ENCODE measurements at regions not wholly inside any gene's neighbourhood (a gene's known extent, or its start where the extent isn't known, plus 50 kb on each side); places are given as distances from the start of the nearest gene placed in this dataset.

DNA sequence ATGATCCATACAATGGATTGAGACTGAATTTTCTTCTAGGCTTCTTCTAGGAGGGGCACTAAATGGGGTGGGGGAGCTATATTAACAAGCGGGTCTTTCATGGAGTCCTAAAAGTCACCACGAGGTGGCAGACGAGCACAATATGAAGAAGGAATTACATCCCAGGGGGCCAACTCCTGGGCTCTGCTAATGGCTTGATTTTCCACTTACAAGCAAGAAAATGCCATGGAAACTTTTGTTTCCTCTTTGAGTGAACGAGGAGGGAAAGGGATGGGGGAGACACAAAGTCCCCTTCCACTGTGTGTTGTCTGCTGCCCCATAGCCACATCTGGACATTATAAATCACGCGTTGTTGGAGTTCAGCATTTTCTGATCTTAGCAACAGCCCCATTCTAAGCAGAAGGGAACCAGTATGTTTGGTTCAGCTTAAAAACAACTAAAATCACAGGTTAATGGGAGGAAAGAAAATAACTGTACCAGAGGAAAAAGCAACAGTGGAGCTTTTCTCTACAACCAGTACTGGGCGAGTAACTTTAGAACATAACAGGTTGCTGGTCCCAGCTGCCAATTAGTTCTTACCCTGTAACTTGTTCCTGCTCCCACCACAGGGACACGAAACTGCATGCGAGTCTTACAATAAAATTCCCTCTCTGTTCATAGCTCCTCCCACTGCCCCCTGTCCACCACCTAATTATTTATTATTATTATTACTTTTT is 285.0 kb upstream of the PARD3B start:
- H3K4me3 ChIP-seq (ENCODE audit: low read length): no peak overlapping the region
- no peak for DNase-seq (ENCODE audit: low read depth)
- peak; percentile 75 for TF ChIP-seq CTCF (conservative IDR thresholded peaks at IDR 0.05; ENCODE audit: low read depth, low read length)

DNA sequence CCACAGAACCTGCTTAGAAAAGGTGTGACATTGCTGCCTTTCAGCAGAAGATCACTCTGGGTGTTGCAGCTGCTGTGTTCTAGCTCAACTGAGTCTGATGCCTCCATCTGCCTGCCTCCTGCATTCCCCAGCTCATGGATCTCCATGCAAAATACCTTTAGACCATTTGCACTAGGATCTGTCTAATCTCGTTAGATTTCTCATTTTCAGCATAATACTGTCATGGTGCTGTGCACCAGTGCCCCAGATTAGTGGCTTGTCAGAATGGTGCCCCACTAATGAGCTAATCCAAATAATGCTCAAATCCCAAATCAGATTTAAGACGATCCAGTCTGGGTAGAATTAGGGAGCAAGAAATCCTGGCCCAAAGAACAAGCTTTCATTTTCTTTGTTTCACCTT is 284.4 kb upstream of the PARD3B start:
- DNase-seq (ENCODE audit: low read depth): no peak
- TF ChIP-seq CTCF (conservative IDR thresholded peaks at IDR 0.05; ENCODE audit: low read depth, low read length): no peak
- no peak overlapping the region for H3K4me3 ChIP-seq (ENCODE audit: low read length)

- H3K4me3 ChIP-seq (ENCODE audit: low read length): no peak overlapping the region
- no peak for TF ChIP-seq CTCF (conservative IDR thresholded peaks at IDR 0.05; ENCODE audit: low read depth, low read length)
- no peak for DNase-seq (ENCODE audit: low read depth)
Measured at GRCh38 chr2:204261846-204262245, 283.4 kb upstream of the PARD3B start.

GRCh38 chr2:204264085-204264553 is 281.2 kb upstream of the PARD3B start:
- no peak overlapping the region for H3K4me3 ChIP-seq (ENCODE audit: low read length)
- DNase-seq (ENCODE audit: low read depth): no peak
- no peak for TF ChIP-seq CTCF (conservative IDR thresholded peaks at IDR 0.05; ENCODE audit: low read depth, low read length)

DNA sequence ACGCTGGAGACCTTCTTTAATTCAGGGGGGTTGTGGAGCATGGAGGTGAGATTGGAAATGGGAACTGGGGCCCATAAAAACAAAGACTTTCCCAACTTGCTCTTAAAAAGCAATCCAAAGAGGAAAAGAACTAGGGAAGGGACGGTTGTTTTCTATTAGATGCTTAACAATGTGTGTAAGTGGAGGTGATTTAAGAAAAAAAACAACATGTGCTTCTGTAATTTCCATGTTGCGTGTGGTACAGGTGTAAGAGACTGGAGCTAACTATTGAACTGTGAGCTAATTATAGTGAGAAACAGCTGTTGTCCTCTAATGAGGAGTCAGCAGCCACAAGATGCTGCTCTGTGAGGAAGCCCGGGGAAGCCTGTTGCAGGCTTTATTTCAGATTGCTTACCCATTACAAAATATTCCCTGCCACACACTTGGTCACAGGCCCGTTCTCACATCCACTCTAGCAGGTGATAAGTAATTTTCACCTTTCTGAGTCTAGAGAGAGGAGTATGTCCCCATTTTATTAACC is 280.6 kb upstream of the PARD3B start:
- DNase-seq (ENCODE audit: low read depth): no peak
- H3K4me3 ChIP-seq (ENCODE audit: low read length): no peak overlapping the region
- no peak for TF ChIP-seq CTCF (conservative IDR thresholded peaks at IDR 0.05; ENCODE audit: low read depth, low read length)

DNA sequence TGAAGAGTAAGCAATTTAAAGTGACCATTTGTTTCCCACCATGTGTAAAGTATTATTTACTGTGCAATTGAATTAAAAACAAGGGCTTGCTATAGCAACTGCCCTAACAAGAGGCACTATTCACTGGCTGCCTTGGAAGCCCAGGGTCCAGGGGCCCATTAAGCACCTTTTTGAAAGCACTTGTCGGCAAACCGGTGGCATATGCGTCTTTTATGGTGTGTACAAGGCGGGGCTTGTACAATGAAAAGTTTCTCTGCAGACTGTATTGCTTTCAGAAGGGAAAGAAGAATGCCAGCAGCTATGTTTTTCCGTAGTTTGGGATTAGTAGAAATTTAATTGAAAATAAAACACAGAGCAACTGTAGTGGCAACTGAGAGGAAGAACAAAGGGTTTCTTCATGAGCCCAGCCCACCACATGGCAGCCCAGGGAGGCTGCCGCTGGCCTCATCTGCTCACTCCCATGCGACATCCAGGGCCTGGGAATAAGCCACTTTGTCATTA is 279.5 kb upstream of the PARD3B start:
- TF ChIP-seq CTCF (conservative IDR thresholded peaks at IDR 0.05; ENCODE audit: low read depth, low read length): no peak
- no peak overlapping the region for H3K4me3 ChIP-seq (ENCODE audit: low read length)
- DNase-seq (ENCODE audit: low read depth): no peak

- no peak overlapping the region for H3K4me3 ChIP-seq (ENCODE audit: low read length)
- TF ChIP-seq CTCF (conservative IDR thresholded peaks at IDR 0.05; ENCODE audit: low read depth, low read length): peak; percentile 43
- no peak for DNase-seq (ENCODE audit: low read depth)
Measured at GRCh38 chr2:204268458-204268857, 276.8 kb upstream of the PARD3B start.

Data from retinal pigment epithelial cell (primary cell).